Activated CD4-positive, alpha-beta T cell treated with anti-CD3 and anti-CD28 coated beads, Interleukin-2, amount 10 ng/mL, durations not matched to agents 7 days and 5 days (primary cell): ENCODE measurements at regions not wholly inside any gene's neighbourhood (a gene's known extent, or its start where the extent isn't known, plus 50 kb on each side); places are given as distances from the start of the nearest gene placed in this dataset. TPM values are rescaled to one million over a fixed set of nuclear protein-coding genes. Genes with fewer than 3 reads are reported as not detected.

Experiments
- CTCF ChIA-PET: fragments of 350-600 bp; sonication (Branson Sonifier 250); formaldehyde crosslinking; loops from one replicate; lab custom pipeline; 2021; ENCODE audit warnings: antibody characterized with exemption; lab: Charles Lee
- POLR2A ChIA-PET: fragments of 350-600 bp; sonication (Branson Sonifier 250); formaldehyde crosslinking; loops from one replicate; lab custom pipeline; 2021; ENCODE audit warnings: antibody characterized with exemption; lab: Charles Lee
- DNase-seq: peaks from one replicate; pipeline ENCODE4 v3.0.0-alpha.2; 2020
- H3K27ac Mint-ChIP-seq: one replicate; pipeline ENCODE4 v1.8.0; 2021; ENCODE audit warnings: mild to moderate bottlenecking, moderate library complexity, mixed read lengths
- H3K27me3 Mint-ChIP-seq: one replicate; pipeline ENCODE4 v1.8.0; 2021; ENCODE audit warnings: mixed read lengths
- H3K36me3 Mint-ChIP-seq: one replicate; pipeline ENCODE4 v1.8.0; 2021; ENCODE audit warnings: low read depth, mixed read lengths
- H3K4me1 Mint-ChIP-seq: one replicate; pipeline ENCODE4 v1.8.0; 2021; ENCODE audit warnings: mixed read lengths
- H3K4me3 Mint-ChIP-seq: one replicate; pipeline ENCODE4 v1.8.0; 2021; ENCODE audit warnings: mild to moderate bottlenecking, moderate library complexity, mixed read lengths
- H3K9me3 Mint-ChIP-seq: one replicate; pipeline ENCODE4 v1.8.0; 2021; ENCODE audit warnings: mixed read lengths
- microRNA-seq: library from miRNA; unstranded; fragments of <30 nt; microRNA quantifications from one replicate; pipeline ENCODE4 v1.2.0, GENCODE V29; 2021; ENCODE audit warnings: borderline microRNAs expressed, borderline replicate concordance

GRCh38 chr5:82334085-82334692 lies 56.0 kb upstream of the RPS23 start:
- Mint-ChIP-seq H3K4me1 (no peaks in the 10 kb centered on the region), H3K27me3 (peaks cover 4% of the 10 kb centered on the region), H3K27ac (no peak overlapping the region), H3K36me3 (no peaks in the 10 kb centered on the region), H3K9me3 (no peaks in the 10 kb centered on the region), H3K4me3 (no peak overlapping the region)
- DNase-seq: no peak
- ChIA-PET CTCF (interaction anchor here (0.6 to 1.6 kb wide), 3 partner anchors 11 to 833 kb away, joined by 3 to 4 read pairs (median 3); no protein-coding TSS in a partner anchor), POLR2A (no interaction called here)

GRCh38 chr5:82332886-82333615 lies 54.9 kb upstream of the RPS23 start:
- Mint-ChIP-seq H3K9me3 (no peaks in the 10 kb centered on the region), H3K27ac (no peak overlapping the region), H3K36me3 (no peaks in the 10 kb centered on the region), H3K4me3 (no peak overlapping the region), H3K27me3 (peaks cover 4% of the 10 kb centered on the region), H3K4me1 (no peaks in the 10 kb centered on the region)
- DNase-seq: no peak
- ChIA-PET CTCF (interaction anchor here (0.7 to 1.0 kb wide), 2 partner anchors 12 to 272 kb away, joined by 3 read pairs; no protein-coding TSS in a partner anchor), POLR2A (no interaction called here)

GRCh38 chr5:82332064-82332855 lies 54.1 kb upstream of the RPS23 start:
- CTCF ChIA-PET: interaction anchor here (0.7 kb wide), 1 partner anchor 273 kb away, joined by 3 read pairs; no protein-coding TSS in a partner anchor
- Mint-ChIP-seq H3K27me3 (peaks cover 4% of the 10 kb centered on the region), H3K27ac (no peak overlapping the region), H3K9me3 (no peaks in the 10 kb centered on the region), H3K36me3 (no peaks in the 10 kb centered on the region), H3K4me1 (no peaks in the 10 kb centered on the region), H3K4me3 (no peak overlapping the region)
- POLR2A ChIA-PET: no interaction called here
- no peak for DNase-seq

GRCh38 chr5:82331557-82331956 lies 53.4 kb upstream of the RPS23 start:
- Mint-ChIP-seq H3K9me3 (no peaks in the 10 kb centered on the region), H3K36me3 (no peaks in the 10 kb centered on the region), H3K4me3 (no peak overlapping the region), H3K4me1 (no peaks in the 10 kb centered on the region), H3K27ac (no peak overlapping the region), H3K27me3 (peaks cover 6% of the 10 kb centered on the region)
- ChIA-PET CTCF (interaction anchor here (0.7 kb wide), 1 partner anchor 9 kb away, joined by 3 read pairs; no protein-coding TSS in a partner anchor), POLR2A (no interaction called here)
- no peak for DNase-seq

GRCh38 chr5:82330530-82331270 lies 52.5 kb upstream of the RPS23 start:
- no peaks in the 10 kb centered on the region for H3K4me1 Mint-ChIP-seq
- no peak overlapping the region for H3K27ac Mint-ChIP-seq
- POLR2A ChIA-PET: no interaction called here
- no peaks in the 10 kb centered on the region for H3K9me3 Mint-ChIP-seq
- DNase-seq: no peak
- H3K27me3 Mint-ChIP-seq: peaks cover 6% of the 10 kb centered on the region
- CTCF ChIA-PET: interaction anchor here (0.7 kb wide), 1 partner anchor 9 kb away, joined by 3 read pairs; no protein-coding TSS in a partner anchor
- H3K4me3 Mint-ChIP-seq: no peak overlapping the region
- H3K36me3 Mint-ChIP-seq: no peaks in the 10 kb centered on the region

GRCh38 chr5:82329393-82329792 lies 51.2 kb upstream of the RPS23 start:
- DNase-seq: no peak
- ChIA-PET POLR2A (no interaction called here), CTCF (interaction anchor here (0.6 to 1.0 kb wide), 2 partner anchors 20 to 206 kb away, joined by 3 read pairs; no protein-coding TSS in a partner anchor)
- Mint-ChIP-seq H3K4me1 (no peaks in the 10 kb centered on the region), H3K27me3 (peaks cover 6% of the 10 kb centered on the region), H3K9me3 (no peaks in the 10 kb centered on the region), H3K36me3 (no peaks in the 10 kb centered on the region), H3K27ac (no peak overlapping the region), H3K4me3 (no peak overlapping the region)

Small RNAs in the stretch of these regions (microRNA-seq; reads per million reads assigned to microRNA genes)
- not detected for gene MIR3977
